AG20443 (cell line): ENCODE measurements at regions not wholly inside any gene's neighbourhood (a gene's known extent, or its start where the extent isn't known, plus 50 kb on each side); places are given as distances from the start of the nearest gene placed in this dataset.

Experiments
- DNase-seq: peaks from one replicate; pipeline ENCODE4 v3.0.0; 2012; ENCODE audit warnings: low spot score, mixed read lengths

- DNase-seq = no peak
Measured at GRCh38 chr11:69378303-69379141, 84.6 kb downstream of the MYEOV start.

GRCh38 chr11:69380451-69380901 lies 86.5 kb downstream of the MYEOV start:
- no peak for DNase-seq

GRCh38 chr11:69380921-69381581 lies 87.1 kb downstream of the MYEOV start:
- DNase-seq = no peak

DNA sequence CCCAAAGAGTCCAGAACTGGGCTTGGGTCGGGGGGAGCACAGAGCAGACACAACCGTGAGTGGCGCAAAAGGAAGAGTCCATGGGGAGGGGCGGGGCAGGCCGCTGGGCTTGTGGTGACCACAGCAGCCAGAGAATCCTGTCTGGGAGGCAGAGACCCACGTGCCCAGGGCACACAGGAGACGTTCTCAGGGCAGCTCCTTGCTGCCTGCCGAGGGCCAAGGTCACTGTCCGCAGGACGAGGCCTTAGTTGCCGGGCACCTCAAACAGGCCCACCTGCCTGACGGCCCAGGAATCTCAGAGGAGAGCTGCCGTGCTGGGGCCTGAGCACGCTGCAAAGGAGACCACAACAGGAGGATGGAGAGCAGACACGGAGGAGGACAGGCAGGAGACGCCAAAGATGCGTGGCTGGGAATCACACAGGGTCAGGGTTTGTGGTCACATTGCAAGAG lies 87.8 kb downstream of the MYEOV start:
- DNase-seq = no peak

GRCh38 chr11:69382131-69383128 lies 88.5 kb downstream of the MYEOV start:
- DNase-seq = no peak

- DNase-seq = no peak
Measured at GRCh38 chr11:69383372-69384250, 89.7 kb downstream of the MYEOV start.

GRCh38 chr11:69384251-69385143 lies 90.5 kb downstream of the MYEOV start:
- no peak for DNase-seq

DNA sequence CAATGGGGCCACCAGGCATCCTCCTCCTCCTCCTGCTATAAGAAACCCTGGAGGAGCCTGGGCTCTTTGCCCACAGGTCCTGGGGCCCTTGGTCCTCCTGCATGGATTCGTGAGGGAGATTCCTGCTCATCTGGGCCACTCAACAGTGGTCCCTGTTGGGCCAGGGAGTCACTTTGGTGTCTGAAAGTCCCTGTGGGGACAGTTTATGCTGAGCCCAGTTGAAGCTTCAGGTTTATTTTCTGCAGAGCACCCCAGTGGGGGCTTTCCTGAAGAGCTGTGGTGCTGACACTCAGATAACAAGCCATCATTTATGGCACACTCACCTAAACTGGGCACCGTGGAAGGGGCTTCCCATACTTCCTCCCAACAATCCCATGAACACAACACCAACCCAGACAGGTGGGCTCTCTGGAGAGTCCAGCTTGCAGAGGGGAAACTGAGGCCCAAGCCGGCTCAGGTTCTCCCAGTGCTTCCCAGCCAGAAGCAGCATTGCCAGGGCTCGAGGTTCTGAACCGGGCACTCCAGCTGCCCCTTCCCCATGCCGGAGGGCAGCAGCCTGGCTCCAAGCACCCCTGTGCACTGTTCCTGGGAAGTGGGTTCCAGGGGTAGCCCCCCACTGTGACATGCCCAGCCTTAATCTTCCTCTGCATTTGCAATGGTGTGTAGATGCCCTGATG lies 91.3 kb downstream of the MYEOV start:
- no peak for DNase-seq

DNA sequence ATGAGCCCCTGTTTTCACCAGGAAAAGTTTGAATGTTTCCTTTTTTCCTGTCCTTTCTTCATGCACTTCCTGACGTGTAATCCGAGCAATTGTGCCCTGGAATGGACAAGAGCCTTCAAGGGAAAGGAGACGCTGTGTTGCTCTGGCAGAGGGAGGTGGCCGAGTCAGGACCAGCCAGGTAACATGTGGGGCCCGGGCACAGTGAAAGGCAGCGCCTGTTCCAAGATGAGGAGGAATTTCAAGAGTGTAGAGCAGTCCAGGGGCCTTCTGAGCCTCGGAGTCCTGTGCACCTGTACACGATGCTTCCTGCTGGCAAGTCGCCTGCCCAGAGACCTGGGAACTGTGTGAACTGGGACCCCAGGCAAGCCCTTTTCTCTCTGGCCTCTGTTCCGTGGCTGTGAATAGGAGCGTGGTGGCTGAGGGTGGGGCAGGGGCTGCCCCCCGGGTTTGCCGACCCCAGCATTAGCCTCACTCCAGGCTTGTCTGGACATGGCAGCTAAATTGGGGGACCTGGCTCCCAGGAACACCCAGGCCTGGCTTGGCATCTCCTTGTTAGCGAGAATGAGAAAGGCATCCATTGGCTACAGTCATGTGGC lies 92.0 kb downstream of the MYEOV start:
- no peak for DNase-seq

GRCh38 chr11:69386594-69387408 lies 92.8 kb downstream of the MYEOV start:
- no peak for DNase-seq

- no peak for DNase-seq
Measured at GRCh38 chr11:69387409-69387885, 93.5 kb downstream of the MYEOV start.

- DNase-seq = no peak
Measured at GRCh38 chr11:69388210-69388609, 93.3 kb upstream of the LINC01488 start.

DNA sequence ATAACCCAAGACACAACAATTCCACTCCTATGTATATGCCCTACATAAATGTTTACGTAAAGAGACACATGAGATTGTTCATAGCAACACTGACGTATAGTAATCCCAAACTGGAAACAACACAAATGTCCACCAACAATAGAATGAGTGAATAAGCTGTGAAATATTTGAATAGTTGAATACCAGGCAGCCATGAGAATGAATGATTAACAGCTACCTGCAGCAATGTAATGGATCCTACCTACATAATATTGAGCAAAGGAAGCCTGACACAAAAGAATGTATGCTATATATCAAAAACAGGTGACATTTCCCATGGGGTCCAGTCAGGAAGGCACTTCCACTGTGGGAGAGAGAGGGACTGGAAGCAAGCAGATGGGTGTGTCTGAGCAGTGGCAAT lies 92.8 kb upstream of the LINC01488 start:
- DNase-seq = no peak

GRCh38 chr11:69390561-69390960 lies 90.9 kb upstream of the LINC01488 start:
- DNase-seq = no peak

- DNase-seq = no peak
Measured at GRCh38 chr11:69391192-69392103, 90.0 kb upstream of the LINC01488 start.

DNA sequence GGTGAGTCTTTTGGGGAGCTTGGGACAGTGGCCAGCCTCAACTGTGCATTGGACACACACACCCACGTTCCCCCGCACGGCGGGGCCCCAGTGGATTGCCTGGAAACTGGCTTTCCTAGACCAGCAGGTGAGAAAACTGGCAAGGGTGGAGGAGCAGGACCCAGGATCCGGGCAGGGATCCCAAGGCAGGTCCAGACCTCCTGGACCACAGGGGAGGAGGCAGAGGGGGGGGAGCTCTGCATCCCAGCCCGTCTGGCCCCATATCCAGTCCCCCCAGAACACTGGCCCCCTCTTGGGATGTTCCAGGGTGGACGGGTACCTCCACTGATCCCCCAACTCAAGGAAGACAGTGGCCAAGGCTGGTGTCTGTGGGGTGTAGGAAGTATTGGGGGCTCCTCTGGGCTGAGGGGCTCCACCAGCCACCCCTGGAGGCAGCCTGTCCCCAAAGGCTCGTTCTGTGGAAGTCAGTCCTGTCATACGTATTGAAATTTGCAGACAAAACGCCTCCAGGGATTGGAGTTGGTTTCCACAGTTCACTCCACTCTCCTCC lies 89.3 kb upstream of the LINC01488 start:
- DNase-seq = no peak
